ENCODE measurements at regions not wholly inside any gene's neighbourhood (a gene's known extent, or its start where the extent isn't known, plus 50 kb on each side); places are given as distances from the start of the nearest gene placed in this dataset.

DNA sequence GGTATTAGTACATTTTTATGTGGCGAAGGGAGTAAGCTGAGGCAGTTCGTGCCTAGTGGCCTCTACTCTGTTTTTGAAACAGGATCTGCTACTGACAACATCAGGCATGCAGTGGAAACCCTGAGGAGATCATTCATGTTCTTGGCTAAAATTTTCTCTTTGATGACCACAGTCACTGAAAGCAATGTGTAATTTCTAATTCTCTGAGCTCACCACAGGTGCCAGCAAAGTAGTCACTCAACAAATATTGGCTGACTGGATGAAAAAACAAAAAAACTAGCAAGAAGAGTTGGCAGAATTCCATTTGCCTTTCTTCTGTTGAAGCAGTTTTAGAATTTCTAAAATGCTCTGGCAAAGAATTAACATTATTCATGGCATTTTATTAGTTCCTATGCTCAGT, 176.5 kb upstream of the KCTD7 start:
- TF ChIP-seq POLR2AphosphoS5 (IDR thresholded peaks at IDR 0.05), result no peak
- TF ChIP-seq, protein P1, sequence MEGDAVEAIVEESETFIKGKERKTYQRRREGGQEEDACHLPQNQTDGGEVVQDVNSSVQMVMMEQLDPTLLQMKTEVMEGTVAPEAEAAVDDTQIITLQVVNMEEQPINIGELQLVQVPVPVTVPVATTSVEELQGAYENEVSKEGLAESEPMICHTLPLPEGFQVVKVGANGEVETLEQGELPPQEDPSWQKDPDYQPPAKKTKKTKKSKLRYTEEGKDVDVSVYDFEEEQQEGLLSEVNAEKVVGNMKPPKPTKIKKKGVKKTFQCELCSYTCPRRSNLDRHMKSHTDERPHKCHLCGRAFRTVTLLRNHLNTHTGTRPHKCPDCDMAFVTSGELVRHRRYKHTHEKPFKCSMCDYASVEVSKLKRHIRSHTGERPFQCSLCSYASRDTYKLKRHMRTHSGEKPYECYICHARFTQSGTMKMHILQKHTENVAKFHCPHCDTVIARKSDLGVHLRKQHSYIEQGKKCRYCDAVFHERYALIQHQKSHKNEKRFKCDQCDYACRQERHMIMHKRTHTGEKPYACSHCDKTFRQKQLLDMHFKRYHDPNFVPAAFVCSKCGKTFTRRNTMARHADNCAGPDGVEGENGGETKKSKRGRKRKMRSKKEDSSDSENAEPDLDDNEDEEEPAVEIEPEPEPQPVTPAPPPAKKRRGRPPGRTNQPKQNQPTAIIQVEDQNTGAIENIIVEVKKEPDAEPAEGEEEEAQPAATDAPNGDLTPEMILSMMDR (IDR thresholded peaks at IDR 0.05), result no peak
- TF ChIP-seq POLR2A (IDR thresholded peaks at IDR 0.05), result no peak
